Osteocyte (in vitro differentiated cells): ENCODE measurements at regions not wholly inside any gene's neighbourhood (a gene's known extent, or its start where the extent isn't known, plus 50 kb on each side); places are given as distances from the start of the nearest gene placed in this dataset.

Experiments
- DNase-seq: peaks from one replicate; pipeline ENCODE4 v3.0.0; 2021; ENCODE audit warnings: mixed read lengths; ENCODE audit not compliant: unreplicated experiment; ENCODE audit errors: extremely low spot score
- H3K27ac Mint-ChIP-seq: one replicate; pipeline ENCODE4 v1.8.0; 2021; ENCODE audit warnings: mild to moderate bottlenecking, mixed read lengths; ENCODE audit not compliant: unreplicated experiment
- H3K27me3 Mint-ChIP-seq: one replicate; pipeline ENCODE4 v1.8.0; 2021; ENCODE audit warnings: mixed read lengths; ENCODE audit not compliant: unreplicated experiment
- H3K36me3 Mint-ChIP-seq: one replicate; pipeline ENCODE4 v1.8.0; 2021; ENCODE audit warnings: mixed read lengths; ENCODE audit not compliant: unreplicated experiment
- H3K4me1 Mint-ChIP-seq: one replicate; pipeline ENCODE4 v1.8.0; 2021; ENCODE audit warnings: mixed read lengths; ENCODE audit not compliant: unreplicated experiment
- H3K4me3 Mint-ChIP-seq: one replicate; pipeline ENCODE4 v1.8.0; 2021; ENCODE audit warnings: mild to moderate bottlenecking, moderate library complexity, mixed read lengths; ENCODE audit not compliant: unreplicated experiment
- H3K9me3 Mint-ChIP-seq: one replicate; pipeline ENCODE4 v1.8.0; 2021; ENCODE audit warnings: mixed read lengths; ENCODE audit not compliant: unreplicated experiment
- TF ChIP-seq, protein P1 (sequence below): fragments of 200-600 bp; sonication (generic); IDR thresholded peaks from 2 replicates; pipeline ENCODE4 v1.5.0; 2021; ENCODE audit warnings: antibody characterized with exemption, mild to moderate bottlenecking, moderate library complexity

DNA sequence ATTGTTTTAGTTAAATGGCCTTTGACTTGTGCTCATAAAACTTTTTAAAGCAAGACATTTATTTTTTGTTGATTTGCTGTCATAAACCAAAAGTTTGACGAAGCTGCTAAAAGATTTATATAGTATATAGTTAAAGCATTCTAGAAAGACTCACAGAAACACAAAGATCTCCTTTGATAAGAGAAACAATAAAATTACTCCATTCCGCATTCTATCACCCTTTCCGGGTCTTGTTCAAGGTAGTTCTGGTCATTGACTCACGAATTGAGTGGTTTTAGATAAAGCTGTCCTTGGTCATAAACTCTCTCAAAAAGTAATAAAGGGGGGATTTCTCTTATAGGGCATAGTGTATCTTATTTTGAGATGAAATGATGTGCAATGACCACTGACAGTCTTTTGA lies 1010.5 kb upstream of the NCAM2 start:
- H3K36me3 Mint-ChIP-seq, result no peaks in the 10 kb centered on the region
- no peaks in the 10 kb centered on the region for H3K27me3 Mint-ChIP-seq
- H3K9me3 Mint-ChIP-seq, result peaks cover 18% of the 10 kb centered on the region
- H3K4me1 Mint-ChIP-seq, result no peaks in the 10 kb centered on the region
- H3K27ac Mint-ChIP-seq, result no peak overlapping the region
- H3K4me3 Mint-ChIP-seq, result no peak overlapping the region
- TF ChIP-seq, protein P1, sequence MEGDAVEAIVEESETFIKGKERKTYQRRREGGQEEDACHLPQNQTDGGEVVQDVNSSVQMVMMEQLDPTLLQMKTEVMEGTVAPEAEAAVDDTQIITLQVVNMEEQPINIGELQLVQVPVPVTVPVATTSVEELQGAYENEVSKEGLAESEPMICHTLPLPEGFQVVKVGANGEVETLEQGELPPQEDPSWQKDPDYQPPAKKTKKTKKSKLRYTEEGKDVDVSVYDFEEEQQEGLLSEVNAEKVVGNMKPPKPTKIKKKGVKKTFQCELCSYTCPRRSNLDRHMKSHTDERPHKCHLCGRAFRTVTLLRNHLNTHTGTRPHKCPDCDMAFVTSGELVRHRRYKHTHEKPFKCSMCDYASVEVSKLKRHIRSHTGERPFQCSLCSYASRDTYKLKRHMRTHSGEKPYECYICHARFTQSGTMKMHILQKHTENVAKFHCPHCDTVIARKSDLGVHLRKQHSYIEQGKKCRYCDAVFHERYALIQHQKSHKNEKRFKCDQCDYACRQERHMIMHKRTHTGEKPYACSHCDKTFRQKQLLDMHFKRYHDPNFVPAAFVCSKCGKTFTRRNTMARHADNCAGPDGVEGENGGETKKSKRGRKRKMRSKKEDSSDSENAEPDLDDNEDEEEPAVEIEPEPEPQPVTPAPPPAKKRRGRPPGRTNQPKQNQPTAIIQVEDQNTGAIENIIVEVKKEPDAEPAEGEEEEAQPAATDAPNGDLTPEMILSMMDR, result no peak
- no peak for DNase-seq

DNA sequence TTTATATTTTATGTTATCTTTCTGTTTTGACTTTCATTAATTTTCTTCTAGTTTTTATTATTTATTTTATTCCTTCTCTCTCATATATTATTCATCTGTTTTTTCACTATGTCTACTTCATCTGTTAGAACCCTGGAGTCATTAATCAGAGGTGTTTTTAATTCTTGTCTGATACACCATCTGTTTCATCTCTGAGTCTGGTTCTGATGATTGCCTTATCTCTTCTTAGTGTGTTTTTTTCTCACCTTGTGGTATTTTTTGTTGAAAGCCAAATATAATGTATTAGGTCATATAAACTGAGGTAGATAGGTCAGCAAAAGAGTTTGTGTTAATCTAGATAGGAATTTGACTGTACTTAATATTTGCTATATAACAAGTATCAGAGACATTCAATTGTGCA lies 1005.7 kb upstream of the NCAM2 start:
- no peak overlapping the region for H3K27ac Mint-ChIP-seq
- DNase-seq, result no peak
- H3K36me3 Mint-ChIP-seq, result no peaks in the 10 kb centered on the region
- H3K4me3 Mint-ChIP-seq, result no peak overlapping the region
- no peaks in the 10 kb centered on the region for H3K27me3 Mint-ChIP-seq
- H3K9me3 Mint-ChIP-seq, result peaks cover 29% of the 10 kb centered on the region
- H3K4me1 Mint-ChIP-seq, result no peaks in the 10 kb centered on the region
- TF ChIP-seq, protein P1, result no peak

DNA sequence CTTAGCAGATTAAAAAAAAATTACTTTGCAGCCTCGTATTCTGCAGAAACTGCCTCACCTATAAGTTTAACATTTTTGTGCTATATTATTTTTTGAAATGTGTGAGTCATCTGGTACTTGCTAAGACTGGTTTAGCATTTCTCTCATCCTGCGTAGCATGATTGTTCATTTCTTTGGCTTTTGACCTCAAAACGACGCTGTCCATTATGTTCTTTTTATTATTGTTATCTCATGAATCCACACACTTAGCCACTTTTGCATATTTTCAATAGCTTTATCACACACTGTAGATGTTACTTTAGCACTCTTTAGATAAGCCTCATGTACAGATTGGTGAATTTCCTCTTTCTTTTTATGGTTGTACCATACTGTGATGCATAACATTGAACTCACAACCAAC lies 1004.9 kb upstream of the NCAM2 start:
- no peaks in the 10 kb centered on the region for H3K4me1 Mint-ChIP-seq
- no peaks in the 10 kb centered on the region for H3K27me3 Mint-ChIP-seq
- H3K4me3 Mint-ChIP-seq, result no peak overlapping the region
- DNase-seq, result no peak
- no peak overlapping the region for H3K27ac Mint-ChIP-seq
- no peaks in the 10 kb centered on the region for H3K36me3 Mint-ChIP-seq
- H3K9me3 Mint-ChIP-seq, result peaks cover 29% of the 10 kb centered on the region
- TF ChIP-seq, protein P1, result no peak

DNA sequence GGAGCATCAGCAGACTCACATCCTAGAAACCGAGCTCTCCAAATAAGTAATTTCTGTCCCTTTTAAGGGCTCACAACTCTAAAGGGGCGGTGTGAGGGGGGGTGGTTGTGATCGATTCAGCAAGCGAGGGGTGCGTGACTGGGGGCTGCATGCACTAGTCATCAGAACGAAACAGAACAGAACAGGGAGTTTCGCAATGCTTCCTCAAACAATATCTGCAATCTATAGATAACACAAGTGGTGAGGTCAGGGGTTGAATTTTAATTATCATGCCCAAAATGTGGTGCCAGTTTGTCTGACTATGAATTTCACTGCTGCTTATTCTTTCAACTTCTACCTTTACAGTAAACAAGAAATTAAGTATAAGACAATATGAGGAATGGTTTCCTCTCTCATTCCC lies 1003.0 kb upstream of the NCAM2 start:
- TF ChIP-seq, protein P1, result no peak
- H3K9me3 Mint-ChIP-seq, result peaks cover 36% of the 10 kb centered on the region
- H3K27me3 Mint-ChIP-seq, result no peaks in the 10 kb centered on the region

DNA sequence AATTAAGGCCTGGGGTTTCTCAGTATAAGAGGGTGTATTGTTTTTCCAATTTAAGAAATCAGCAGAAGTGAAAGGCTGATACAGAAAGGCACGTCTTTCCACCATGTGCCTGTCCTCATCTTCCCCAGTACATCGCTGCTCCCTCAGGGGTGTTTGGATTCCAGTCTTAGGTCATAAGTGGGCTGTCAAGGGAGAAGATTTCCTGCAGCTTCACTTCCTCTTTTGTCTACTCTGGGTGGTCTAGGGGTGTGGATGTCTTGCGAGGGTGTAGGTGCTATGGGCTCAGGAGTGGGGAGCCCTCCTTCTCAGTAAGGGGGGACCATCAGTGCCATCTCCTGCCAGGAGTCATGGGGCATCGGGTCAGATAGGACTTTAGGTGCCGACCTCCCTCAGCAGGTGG lies 999.8 kb upstream of the NCAM2 start:
- Mint-ChIP-seq H3K27ac (no peak overlapping the region), H3K4me3 (no peak overlapping the region), H3K27me3 (no peaks in the 10 kb centered on the region), H3K36me3 (no peaks in the 10 kb centered on the region), H3K9me3 (peaks cover 24% of the 10 kb centered on the region), H3K4me1 (no peaks in the 10 kb centered on the region)
- TF ChIP-seq, protein P1, result no peak
- no peak for DNase-seq

More for the DNA sequence above, 1003.0 kb upstream of the NCAM2 start:
- Mint-ChIP-seq H3K36me3 (no peaks in the 10 kb centered on the region), H3K4me3 (no peak overlapping the region), H3K4me1 (no peaks in the 10 kb centered on the region), H3K27ac (no peak overlapping the region)
- no peak for DNase-seq
